Osteoblast (primary cell): ENCODE measurements at regions not wholly inside any gene's neighbourhood (a gene's known extent, or its start where the extent isn't known, plus 50 kb on each side); places are given as distances from the start of the nearest gene placed in this dataset.

Experiments used
- DNase-seq: peaks from one replicate; pipeline ENCODE4 v3.0.0; 2011; ENCODE audit warnings: low spot score, mixed read lengths; ENCODE audit not compliant: insufficient read length; ENCODE audit errors: missing footprints
- H2AFZ ChIP-seq: 2 replicates; pipeline ENCODE4 v1.6.0; 2011; ENCODE audit warnings: mild to moderate bottlenecking, low read length
- H3K27ac ChIP-seq: 2 replicates; pipeline ENCODE4 v1.5.1; 2011; ENCODE audit warnings: mild to moderate bottlenecking, low read depth, low read length, moderate library complexity
- H3K27me3 ChIP-seq: 2 replicates; pipeline ENCODE4 v1.6.0; 2012; ENCODE audit warnings: mild to moderate bottlenecking, control low read depth, inconsistent platforms, low read length, moderate library complexity; ENCODE audit not compliant: insufficient read depth
- H3K36me3 ChIP-seq: 2 replicates; pipeline ENCODE4 v1.5.1; 2011; ENCODE audit warnings: mild to moderate bottlenecking, low read length, control low read depth, moderate library complexity; ENCODE audit not compliant: insufficient read depth
- H3K4me1 ChIP-seq: 2 replicates; pipeline ENCODE4 v1.5.1; 2011; ENCODE audit warnings: mild to moderate bottlenecking, low read length, control low read depth, moderate library complexity; ENCODE audit not compliant: insufficient read depth
- H3K4me2 ChIP-seq: 2 replicates; pipeline ENCODE4 v1.6.0; 2011; ENCODE audit warnings: mild to moderate bottlenecking, low read length; ENCODE audit not compliant: insufficient read depth
- H3K4me3 ChIP-seq: fragments of 200-600 bp; sonication (generic); 3 replicates; pipeline ENCODE4 v1.5.1; 2012; ENCODE audit warnings: mild to moderate bottlenecking, low read length, inconsistent platforms; ENCODE audit not compliant: insufficient read depth
- H3K79me2 ChIP-seq: 2 replicates; pipeline ENCODE4 v1.6.0; 2012; ENCODE audit warnings: mild to moderate bottlenecking, low read length, control low read depth, inconsistent platforms; ENCODE audit not compliant: insufficient read depth
- H3K9me3 ChIP-seq: 2 replicates; pipeline ENCODE4 v1.5.1; 2011; ENCODE audit warnings: low read depth, low read length, control low read depth
- H4K20me1 ChIP-seq: 2 replicates; pipeline ENCODE4 v1.6.0; 2012; ENCODE audit warnings: mild to moderate bottlenecking, low read length, control low read depth; ENCODE audit not compliant: insufficient read depth
- TF ChIP-seq, protein P1 (sequence below): IDR thresholded peaks from 2 replicates; pipeline ENCODE4 v1.5.1; 2011; ENCODE audit warnings: mild to moderate bottlenecking, low read depth, low read length, moderate library complexity; ENCODE audit errors: extremely low read depth

DNA sequence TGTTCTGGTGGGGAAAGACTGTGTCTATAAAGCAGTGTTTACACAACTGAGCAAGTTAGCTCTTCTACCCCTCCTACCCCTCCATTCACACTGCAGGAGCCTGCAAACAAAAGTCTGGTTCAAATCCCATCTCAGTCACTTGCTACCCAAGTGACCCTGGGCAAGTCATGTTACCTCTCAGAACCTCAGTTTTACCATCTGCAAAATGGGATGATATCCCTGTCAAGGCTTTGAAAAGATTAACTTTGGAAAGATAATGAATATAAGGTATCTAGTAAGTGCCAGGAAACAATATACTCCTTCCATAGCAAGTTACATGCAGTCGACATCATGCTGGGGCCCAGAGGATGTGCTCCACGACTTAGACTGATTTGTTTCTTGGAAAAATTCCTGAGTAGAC, 161.5 kb downstream of the SEC61B start:
- H3K36me3 ChIP-seq, result no peaks in the 10 kb centered on the region
- no peak for DNase-seq
- H3K27ac ChIP-seq, result no peak overlapping the region
- no peak overlapping the region for H3K4me3 ChIP-seq
- peaks cover 22% of the 10 kb centered on the region for H3K27me3 ChIP-seq
- H3K4me1 ChIP-seq, result no peaks in the 10 kb centered on the region
- H3K79me2 ChIP-seq, result no peaks in the 10 kb centered on the region
- TF ChIP-seq, protein P1, sequence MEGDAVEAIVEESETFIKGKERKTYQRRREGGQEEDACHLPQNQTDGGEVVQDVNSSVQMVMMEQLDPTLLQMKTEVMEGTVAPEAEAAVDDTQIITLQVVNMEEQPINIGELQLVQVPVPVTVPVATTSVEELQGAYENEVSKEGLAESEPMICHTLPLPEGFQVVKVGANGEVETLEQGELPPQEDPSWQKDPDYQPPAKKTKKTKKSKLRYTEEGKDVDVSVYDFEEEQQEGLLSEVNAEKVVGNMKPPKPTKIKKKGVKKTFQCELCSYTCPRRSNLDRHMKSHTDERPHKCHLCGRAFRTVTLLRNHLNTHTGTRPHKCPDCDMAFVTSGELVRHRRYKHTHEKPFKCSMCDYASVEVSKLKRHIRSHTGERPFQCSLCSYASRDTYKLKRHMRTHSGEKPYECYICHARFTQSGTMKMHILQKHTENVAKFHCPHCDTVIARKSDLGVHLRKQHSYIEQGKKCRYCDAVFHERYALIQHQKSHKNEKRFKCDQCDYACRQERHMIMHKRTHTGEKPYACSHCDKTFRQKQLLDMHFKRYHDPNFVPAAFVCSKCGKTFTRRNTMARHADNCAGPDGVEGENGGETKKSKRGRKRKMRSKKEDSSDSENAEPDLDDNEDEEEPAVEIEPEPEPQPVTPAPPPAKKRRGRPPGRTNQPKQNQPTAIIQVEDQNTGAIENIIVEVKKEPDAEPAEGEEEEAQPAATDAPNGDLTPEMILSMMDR, result no peak
- no peaks in the 10 kb centered on the region for H4K20me1 ChIP-seq
- no peaks in the 10 kb centered on the region for H3K9me3 ChIP-seq
- H3K4me2 ChIP-seq, result no peak overlapping the region
- H2AFZ ChIP-seq, result no peak overlapping the region

DNA sequence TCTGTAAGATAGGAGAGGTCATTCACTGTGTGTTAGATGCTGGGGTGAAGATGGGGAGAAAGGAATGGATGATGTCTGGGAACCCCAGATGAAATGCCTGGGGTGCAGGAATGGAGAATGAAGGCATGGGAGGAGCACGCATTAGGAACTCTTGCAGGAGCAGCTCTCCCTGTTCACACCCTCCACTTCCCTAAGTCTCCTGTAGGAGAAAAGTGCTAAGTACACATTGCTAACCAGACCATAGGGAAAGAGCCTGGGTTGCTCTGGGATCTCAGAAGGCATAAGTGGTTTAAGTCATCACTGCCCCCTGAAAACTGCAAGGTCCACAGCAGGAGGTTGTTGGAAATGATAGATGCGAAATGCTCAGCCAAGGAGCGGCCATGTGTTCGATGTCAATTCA, 163.1 kb downstream of the SEC61B start:
- H3K4me2 ChIP-seq, result no peak overlapping the region

DNA sequence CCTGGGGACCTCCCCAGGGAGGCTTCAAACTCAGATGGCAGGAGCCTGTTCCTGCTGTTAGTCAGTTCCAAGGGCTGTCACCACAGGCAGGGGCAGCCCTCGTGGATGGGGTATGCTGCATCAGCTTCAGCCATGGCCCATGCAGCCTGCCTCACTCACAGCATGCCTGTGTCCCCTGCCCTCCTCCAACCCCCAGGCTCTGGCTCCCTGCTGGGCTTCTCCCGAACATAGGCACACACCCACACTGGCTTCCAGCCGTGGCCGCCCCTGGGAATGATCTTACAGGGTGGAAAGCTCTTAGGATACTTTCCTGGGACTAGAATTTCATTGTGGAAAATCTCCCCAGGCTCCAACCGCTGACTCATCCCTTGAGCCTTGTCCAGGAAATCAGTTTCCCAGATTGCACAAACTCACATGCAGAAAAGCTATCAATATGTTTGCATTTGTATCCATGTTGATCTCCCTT, 163.8 kb downstream of the SEC61B start:
- no peak overlapping the region for H3K4me2 ChIP-seq
- H3K27me3 ChIP-seq, result peaks cover 13% of the 10 kb centered on the region
- peaks cover 4% of the 10 kb centered on the region for H3K4me1 ChIP-seq
- DNase-seq, result no peak
- TF ChIP-seq, protein P1, result no peak
- no peak overlapping the region for H3K4me3 ChIP-seq
- no peak overlapping the region for H3K27ac ChIP-seq
- no peaks in the 10 kb centered on the region for H4K20me1 ChIP-seq
- no peaks in the 10 kb centered on the region for H3K79me2 ChIP-seq
- H3K36me3 ChIP-seq, result no peaks in the 10 kb centered on the region
- H3K9me3 ChIP-seq, result no peaks in the 10 kb centered on the region
- H2AFZ ChIP-seq, result no peak overlapping the region

More for the DNA sequence above, 163.1 kb downstream of the SEC61B start:
- Histone ChIP-seq H3K27ac (no peak overlapping the region), H2AFZ (no peak overlapping the region), H3K4me3 (no peak overlapping the region), H3K27me3 (peaks cover 14% of the 10 kb centered on the region), H4K20me1 (no peaks in the 10 kb centered on the region), H3K9me3 (no peaks in the 10 kb centered on the region), H3K36me3 (no peaks in the 10 kb centered on the region), H3K4me1 (peaks cover 4% of the 10 kb centered on the region), H3K79me2 (no peaks in the 10 kb centered on the region)
- TF ChIP-seq, protein P1, result no peak
- DNase-seq, result no peak

DNA sequence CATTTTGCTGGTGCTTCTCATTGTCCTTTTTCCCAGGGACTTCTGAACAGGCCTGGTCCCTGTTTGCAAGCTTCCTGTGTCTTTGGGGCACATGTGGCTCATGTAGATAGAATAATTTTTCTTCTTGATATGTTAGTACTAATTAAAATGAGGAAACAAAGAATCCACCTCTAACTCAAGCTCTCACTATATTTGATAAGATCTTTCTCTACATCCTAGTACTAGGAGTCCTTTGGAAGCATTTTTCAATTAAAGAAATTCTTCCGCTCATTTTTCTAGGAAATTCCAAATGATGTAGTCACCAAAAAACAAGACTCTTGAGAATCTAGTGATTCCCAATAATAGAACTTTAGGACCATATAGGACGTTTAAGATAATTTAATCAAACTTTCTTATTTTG, 165.3 kb downstream of the SEC61B start:
- Histone ChIP-seq H3K27me3 (peaks cover 9% of the 10 kb centered on the region), H3K79me2 (no peaks in the 10 kb centered on the region), H4K20me1 (no peaks in the 10 kb centered on the region), H3K9me3 (no peaks in the 10 kb centered on the region), H2AFZ (no peak overlapping the region), H3K4me1 (peaks cover 4% of the 10 kb centered on the region), H3K4me2 (no peak overlapping the region), H3K4me3 (no peak overlapping the region), H3K36me3 (no peaks in the 10 kb centered on the region), H3K27ac (no peak overlapping the region)
- no peak for DNase-seq
- TF ChIP-seq, protein P1, result no peak
